ENCODE measurements at regions not wholly inside any gene's neighbourhood (a gene's known extent, or its start where the extent isn't known, plus 50 kb on each side); places are given as distances from the start of the nearest gene placed in this dataset.

GRCh38 chr9:12958708-12959107 lies 183.9 kb downstream of the LURAP1L start:
- no peak overlapping the region for H3K4me3 ChIP-seq (ENCODE audit: low read depth, low read length)
- no peaks in the 10 kb centered on the region for H3K27me3 ChIP-seq (ENCODE audit: control insufficient read depth, insufficient read depth, low read length)
- ChIA-PET POLR2A (no interaction called here), CTCF (no interaction called here)
- no peak for TF ChIP-seq CTCF (IDR thresholded peaks at IDR 0.05; ENCODE audit: low read depth, low read length)
- DNase-seq (ENCODE audit: low read depth, low spot score) = no peak
- H3K9me3 ChIP-seq (ENCODE audit: control insufficient read depth, insufficient read depth, low read length) = no peaks in the 10 kb centered on the region
- H3K27ac ChIP-seq (ENCODE audit: low read depth, low read length) = no peak overlapping the region

GRCh38 chr9:12961276-12961809 lies 186.5 kb downstream of the LURAP1L start:
- ChIA-PET POLR2A (no interaction called here), CTCF (interaction anchor here (0.7 kb wide), 1 partner anchor 24 kb away, joined by 3 read pairs; no protein-coding TSS in a partner anchor)
- no peak for DNase-seq (ENCODE audit: low read depth, low spot score)
- Histone ChIP-seq H3K9me3 (ENCODE audit: control insufficient read depth, insufficient read depth, low read length) (no peaks in the 10 kb centered on the region), H3K4me3 (ENCODE audit: low read depth, low read length) (no peak overlapping the region), H3K27ac (ENCODE audit: low read depth, low read length) (no peak overlapping the region), H3K27me3 (ENCODE audit: control insufficient read depth, insufficient read depth, low read length) (no peaks in the 10 kb centered on the region)
- TF ChIP-seq CTCF (IDR thresholded peaks at IDR 0.05; ENCODE audit: low read depth, low read length) = no peak

GRCh38 chr9:12963537-12963936 lies 188.7 kb downstream of the LURAP1L start:
- Histone ChIP-seq H3K4me3 (ENCODE audit: low read depth, low read length) (no peak overlapping the region), H3K27ac (ENCODE audit: low read depth, low read length) (no peak overlapping the region), H3K9me3 (ENCODE audit: control insufficient read depth, insufficient read depth, low read length) (no peaks in the 10 kb centered on the region), H3K27me3 (ENCODE audit: control insufficient read depth, insufficient read depth, low read length) (no peaks in the 10 kb centered on the region)
- TF ChIP-seq CTCF (IDR thresholded peaks at IDR 0.05; ENCODE audit: low read depth, low read length) = no peak
- ChIA-PET POLR2A (no interaction called here), CTCF (no interaction called here)
- no peak for DNase-seq (ENCODE audit: low read depth, low spot score)

- ChIA-PET CTCF (no interaction called here), POLR2A (no interaction called here)
- Histone ChIP-seq H3K4me3 (ENCODE audit: low read depth, low read length) (no peak overlapping the region), H3K27ac (ENCODE audit: low read depth, low read length) (no peak overlapping the region), H3K27me3 (ENCODE audit: control insufficient read depth, insufficient read depth, low read length) (no peaks in the 10 kb centered on the region), H3K9me3 (ENCODE audit: control insufficient read depth, insufficient read depth, low read length) (no peaks in the 10 kb centered on the region)
- no peak for TF ChIP-seq CTCF (IDR thresholded peaks at IDR 0.05; ENCODE audit: low read depth, low read length)
- DNase-seq (ENCODE audit: low read depth, low spot score) = no peak
Measured at GRCh38 chr9:12964271-12964670, 189.5 kb downstream of the LURAP1L start.

- H3K27ac ChIP-seq (ENCODE audit: low read depth, low read length) = no peak overlapping the region
- no peak for TF ChIP-seq CTCF (IDR thresholded peaks at IDR 0.05; ENCODE audit: low read depth, low read length)
- no peaks in the 10 kb centered on the region for H3K9me3 ChIP-seq (ENCODE audit: control insufficient read depth, insufficient read depth, low read length)
- H3K27me3 ChIP-seq (ENCODE audit: control insufficient read depth, insufficient read depth, low read length) = no peaks in the 10 kb centered on the region
- DNase-seq (ENCODE audit: low read depth, low spot score) = no peak
- no peak overlapping the region for H3K4me3 ChIP-seq (ENCODE audit: low read depth, low read length)
- ChIA-PET POLR2A (no interaction called here), CTCF (no interaction called here)
Measured at GRCh38 chr9:12965303-12965702, 190.5 kb downstream of the LURAP1L start.

Measured in AG04450 (cell line).